ENCODE measurements at regions not wholly inside any gene's neighbourhood (a gene's known extent, or its start where the extent isn't known, plus 50 kb on each side); places are given as distances from the start of the nearest gene placed in this dataset.

DNA sequence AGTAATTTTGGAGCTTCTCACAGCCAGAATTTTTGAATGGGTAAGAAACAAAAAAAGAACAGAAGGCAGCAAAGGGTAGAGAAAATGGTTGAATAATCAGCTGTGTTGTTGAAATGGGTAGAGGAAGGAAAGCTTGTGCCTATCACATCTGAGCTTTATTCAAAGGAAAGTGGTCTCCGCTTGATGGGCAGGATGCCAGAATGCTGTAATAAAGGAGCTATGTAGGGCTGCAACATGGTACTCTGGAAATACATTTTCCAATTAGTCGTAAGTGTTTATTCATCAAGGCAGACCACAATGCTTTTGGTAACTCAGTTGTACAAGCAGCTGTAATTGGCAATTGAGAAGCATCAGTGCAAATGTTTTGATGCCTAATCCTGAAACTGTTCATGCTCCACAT is 196.9 kb downstream of the ICOS start (continued):
- TF ChIP-seq, protein P1, sequence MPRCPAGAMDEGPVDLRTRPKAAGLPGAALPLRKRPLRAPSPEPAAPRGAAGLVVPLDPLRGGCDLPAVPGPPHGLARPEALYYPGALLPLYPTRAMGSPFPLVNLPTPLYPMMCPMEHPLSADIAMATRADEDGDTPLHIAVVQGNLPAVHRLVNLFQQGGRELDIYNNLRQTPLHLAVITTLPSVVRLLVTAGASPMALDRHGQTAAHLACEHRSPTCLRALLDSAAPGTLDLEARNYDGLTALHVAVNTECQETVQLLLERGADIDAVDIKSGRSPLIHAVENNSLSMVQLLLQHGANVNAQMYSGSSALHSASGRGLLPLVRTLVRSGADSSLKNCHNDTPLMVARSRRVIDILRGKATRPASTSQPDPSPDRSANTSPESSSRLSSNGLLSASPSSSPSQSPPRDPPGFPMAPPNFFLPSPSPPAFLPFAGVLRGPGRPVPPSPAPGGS (CRISPR knock-in tag; IDR thresholded peaks at IDR 0.05) = no peak
- TF ChIP-seq ZNF143 (CRISPR knock-in tag; IDR thresholded peaks at IDR 0.05) = no peak
- TF ChIP-seq, protein P2, sequence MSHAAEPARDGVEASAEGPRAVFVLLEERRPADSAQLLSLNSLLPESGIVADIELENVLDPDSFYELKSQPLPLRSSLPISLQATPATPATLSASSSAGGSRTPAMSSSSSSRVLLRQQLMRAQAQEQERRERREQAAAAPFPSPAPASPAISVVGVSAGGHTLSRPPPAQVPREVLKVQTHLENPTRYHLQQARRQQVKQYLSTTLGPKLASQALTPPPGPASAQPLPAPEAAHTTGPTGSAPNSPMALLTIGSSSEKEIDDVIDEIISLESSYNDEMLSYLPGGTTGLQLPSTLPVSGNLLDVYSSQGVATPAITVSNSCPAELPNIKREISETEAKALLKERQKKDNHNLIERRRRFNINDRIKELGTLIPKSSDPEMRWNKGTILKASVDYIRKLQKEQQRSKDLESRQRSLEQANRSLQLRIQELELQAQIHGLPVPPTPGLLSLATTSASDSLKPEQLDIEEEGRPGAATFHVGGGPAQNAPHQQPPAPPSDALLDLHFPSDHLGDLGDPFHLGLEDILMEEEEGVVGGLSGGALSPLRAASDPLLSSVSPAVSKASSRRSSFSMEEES (CRISPR knock-in tag; IDR thresholded peaks at IDR 0.05) = no peak
- TF ChIP-seq RFXAP (CRISPR knock-in tag; IDR thresholded peaks at IDR 0.05; ENCODE audit: borderline replicate concordance) = no peak
- no peak for TF ChIP-seq ZFAT (CRISPR knock-in tag; conservative IDR thresholded peaks at IDR 0.05)
- TF ChIP-seq SMAD3 (CRISPR knock-in tag; IDR thresholded peaks at IDR 0.05) = no peak
- TF ChIP-seq DMAP1 (CRISPR knock-in tag; IDR thresholded peaks at IDR 0.05) = no peak
- TF ChIP-seq HMG20B (CRISPR knock-in tag; conservative IDR thresholded peaks at IDR 0.05) = no peak
- TF ChIP-seq, protein P3, sequence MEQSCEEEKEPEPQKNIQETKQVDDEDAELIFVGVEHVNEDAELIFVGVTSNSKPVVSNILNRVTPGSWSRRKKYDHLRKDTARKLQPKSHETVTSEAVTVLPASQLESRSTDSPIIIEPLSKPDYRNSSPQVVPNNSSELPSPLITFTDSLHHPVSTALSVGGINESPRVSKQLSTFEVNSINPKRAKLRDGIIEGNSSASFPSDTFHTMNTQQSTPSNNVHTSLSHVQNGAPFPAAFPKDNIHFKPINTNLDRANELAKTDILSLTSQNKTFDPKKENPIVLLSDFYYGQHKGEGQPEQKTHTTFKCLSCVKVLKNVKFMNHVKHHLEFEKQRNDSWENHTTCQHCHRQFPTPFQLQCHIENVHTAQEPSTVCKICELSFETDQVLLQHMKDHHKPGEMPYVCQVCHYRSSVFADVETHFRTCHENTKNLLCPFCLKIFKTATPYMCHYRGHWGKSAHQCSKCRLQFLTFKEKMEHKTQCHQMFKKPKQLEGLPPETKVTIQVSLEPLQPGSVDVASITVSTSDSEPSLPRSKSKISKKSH (CRISPR knock-in tag; IDR thresholded peaks at IDR 0.05; ENCODE audit: borderline replicate concordance) = no peak
- TF ChIP-seq ZNF775 (CRISPR knock-in tag; IDR thresholded peaks at IDR 0.05; ENCODE audit: borderline replicate concordance) = no peak

DNA sequence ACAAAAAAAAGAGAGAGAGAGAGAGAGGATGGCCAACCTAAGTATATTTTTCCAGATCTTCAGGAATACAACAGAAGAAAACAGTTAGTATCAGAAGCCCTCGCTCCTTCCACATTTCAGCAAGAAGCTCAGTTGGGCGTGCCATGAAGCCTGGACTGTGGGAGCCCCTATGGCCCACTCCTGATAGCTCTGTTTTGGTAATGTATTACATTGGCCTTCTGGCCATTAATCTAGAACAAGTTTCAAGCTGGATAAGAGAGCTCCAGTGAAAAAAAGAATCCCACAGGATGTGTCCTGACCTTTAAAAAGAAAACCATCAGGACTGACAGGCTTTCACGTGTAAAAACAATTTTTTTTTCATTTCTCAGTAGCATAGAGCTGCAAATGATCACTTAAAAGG is 197.9 kb downstream of the ICOS start:
- Histone ChIP-seq H2AFZ (ENCODE audit: low read length) (no peak overlapping the region), H3K4me2 (ENCODE audit: low read depth, low read length) (no peak overlapping the region), H3K27me3 (ENCODE audit: control insufficient read depth in 1 of 2, insufficient read depth in 2 of 2, low read length in 2 of 2) (peaks cover 0 to 7% of the 10 kb centered on the region in 2 experiments; a peak in 1 of 5 replicates), H3K36me3 (replicated peaks in 1 of 2; ENCODE audit: control insufficient read depth in 1 of 2, insufficient read depth in 2 of 2, low read length in 2 of 2) (no peaks in the 10 kb centered on the region), H3K4me1 (ENCODE audit: insufficient read depth, low read length) (no peaks in the 10 kb centered on the region), H3K79me2 (ENCODE audit: insufficient read depth, low read length) (no peaks in the 10 kb centered on the region), H3K9ac (ENCODE audit: insufficient read depth, low read depth, low read length) (no peak overlapping the region), H3K27ac (ENCODE audit: extremely low read length, insufficient read depth, low read length) (no peak overlapping the region), H3K9me3 (ENCODE audit: low read length) (no peaks in the 10 kb centered on the region), H4K20me1 (ENCODE audit: insufficient read depth, low read length) (no peaks in the 10 kb centered on the region), H3K4me3 (replicated peaks in 1 of 3; ENCODE audit: insufficient read depth in 1 of 3, low read depth in 2 of 3, low read length in 3 of 3) (no peak overlapping the region)
- no peak for FAIRE-seq
- TF ChIP-seq EHMT2 (IDR thresholded peaks at IDR 0.05; ENCODE audit: borderline replicate concordance, low read depth, low read length) (no peak), ZNF607 (CRISPR knock-in tag; IDR thresholded peaks at IDR 0.05; ENCODE audit: borderline replicate concordance) (no peak), NCOA5 (CRISPR knock-in tag; IDR thresholded peaks at IDR 0.05) (no peak), RARG (CRISPR knock-in tag; IDR thresholded peaks at IDR 0.05; ENCODE audit: low read depth) (no peak), ONECUT2 (CRISPR knock-in tag; IDR thresholded peaks at IDR 0.05) (no peak)
- TF ChIP-seq, protein P4, sequence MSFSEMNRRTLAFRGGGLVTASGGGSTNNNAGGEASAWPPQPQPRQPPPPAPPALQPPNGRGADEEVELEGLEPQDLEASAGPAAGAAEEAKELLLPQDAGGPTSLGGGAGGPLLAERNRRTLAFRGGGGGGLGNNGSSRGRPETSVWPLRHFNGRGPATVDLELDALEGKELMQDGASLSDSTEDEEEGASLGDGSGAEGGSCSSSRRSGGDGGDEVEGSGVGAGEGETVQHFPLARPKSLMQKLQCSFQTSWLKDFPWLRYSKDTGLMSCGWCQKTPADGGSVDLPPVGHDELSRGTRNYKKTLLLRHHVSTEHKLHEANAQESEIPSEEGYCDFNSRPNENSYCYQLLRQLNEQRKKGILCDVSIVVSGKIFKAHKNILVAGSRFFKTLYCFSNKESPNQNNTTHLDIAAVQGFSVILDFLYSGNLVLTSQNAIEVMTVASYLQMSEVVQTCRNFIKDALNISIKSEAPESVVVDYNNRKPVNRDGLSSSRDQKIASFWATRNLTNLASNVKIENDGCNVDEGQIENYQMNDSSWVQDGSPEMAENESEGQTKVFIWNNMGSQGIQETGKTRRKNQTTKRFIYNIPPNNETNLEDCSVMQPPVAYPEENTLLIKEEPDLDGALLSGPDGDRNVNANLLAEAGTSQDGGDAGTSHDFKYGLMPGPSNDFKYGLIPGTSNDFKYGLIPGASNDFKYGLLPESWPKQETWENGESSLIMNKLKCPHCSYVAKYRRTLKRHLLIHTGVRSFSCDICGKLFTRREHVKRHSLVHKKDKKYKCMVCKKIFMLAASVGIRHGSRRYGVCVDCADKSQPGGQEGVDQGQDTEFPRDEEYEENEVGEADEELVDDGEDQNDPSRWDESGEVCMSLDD (CRISPR knock-in tag; IDR thresholded peaks at IDR 0.05; ENCODE audit: borderline replicate concordance) = no peak
- WGBS (ENCODE audit: low lambda C conversion rate) = 4% methylated on average over 3 of the region's 3 CpGs
- DNase-seq (ENCODE audit: low spot score) = no peak
- no TSS peak for BruUV-seq (replicated peaks)
- intact Hi-C loops (cut with micrococcal nuclease; ENCODE audit: unreplicated experiment) (no loop called here), in situ Hi-C loops (cut with HindIII; ENCODE audit: extremely low pct_ligation_motif_present, low pct_unique_long_range_greater_than_20kb) (no loop called here)
- ChIA-PET POLR2A (no interaction called here), CTCF (ENCODE audit: low intra/inter-chr PET ratio, low total read pairs) (no interaction called here)
- no peak for ATAC-seq
